BJ (cell line): ENCODE measurements at regions not wholly inside any gene's neighbourhood (a gene's known extent, or its start where the extent isn't known, plus 50 kb on each side); places are given as distances from the start of the nearest gene placed in this dataset.

Experiments used
- CTCF ChIA-PET: fragments of 350-600 bp; formaldehyde crosslinking; extraction: SDS; loops from one replicate; lab custom pipeline; 2021; ENCODE audit warnings: antibody characterized with exemption, inconsistent platforms; lab: Yijun Ruan, JAX
- POLR2A ChIA-PET: fragments of 300-600 bp; sonication (Branson Sonifier 250); formaldehyde crosslinking; extraction: SDS; loops from one replicate; lab custom pipeline; 2021; ENCODE audit warnings: antibody characterized with exemption; lab: Charles Lee
- DNase-seq: peaks from one replicate; pipeline ENCODE4 v3.0.0-alpha.2; 2011; ENCODE audit warnings: low read depth
- H3K27me3 ChIP-seq: 2 replicates; pipeline ENCODE4 v1.6.0; 2011; ENCODE audit warnings: low read length; ENCODE audit not compliant: control insufficient read depth, insufficient read depth
- H3K36me3 ChIP-seq: 2 replicates; pipeline ENCODE4 v1.5.1; 2011; ENCODE audit warnings: low read length; ENCODE audit not compliant: control insufficient read depth, insufficient read depth
- H3K4me3 ChIP-seq: 2 replicates; pipeline ENCODE4 v1.5.1; 2011; ENCODE audit warnings: low read depth, mild to moderate bottlenecking, control low read depth, low read length
- CTCF ChIP-seq: IDR thresholded peaks from 2 replicates; pipeline ENCODE4 v1.5.1; 2011; ENCODE audit warnings: low read depth, mild to moderate bottlenecking, control low read depth, inconsistent platforms, low read length, moderate library complexity; ENCODE audit not compliant: insufficient read depth

- no peak for TF ChIP-seq CTCF
- ChIA-PET POLR2A (no interaction called here), CTCF (interaction anchor here (1.0 to 9.5 kb wide), 3 partner anchors 61 to 139 kb away, joined by 3 to 189 read pairs (median 3); no protein-coding TSS in a partner anchor)
- DNase-seq, result no peak
- H3K4me3 ChIP-seq, result no peak overlapping the region
- peaks cover 7% of the 10 kb centered on the region for H3K27me3 ChIP-seq
- no peaks in the 10 kb centered on the region for H3K36me3 ChIP-seq
These were observed 55.8 kb upstream of the THY1 start for GRCh38 chr11:119478711-119479285.

GRCh38 chr11:119476666-119477331 lies 53.8 kb upstream of the THY1 start:
- no peak for DNase-seq
- POLR2A ChIA-PET, result no interaction called here
- CTCF ChIA-PET, result interaction anchor here (0.7 to 9.5 kb wide), 10 partner anchors 15 to 635 kb away, joined by 3 to 189 read pairs (median 6); partner anchors contain the start of gene NECTIN1
- TF ChIP-seq CTCF, result no peak
- Histone ChIP-seq H3K4me3 (no peak overlapping the region), H3K36me3 (no peaks in the 10 kb centered on the region), H3K27me3 (peaks cover 2% of the 10 kb centered on the region)

GRCh38 chr11:119476038-119476437 lies 53.1 kb upstream of the THY1 start:
- POLR2A ChIA-PET, result no interaction called here
- Histone ChIP-seq H3K27me3 (peaks cover 2% of the 10 kb centered on the region), H3K4me3 (no peak overlapping the region), H3K36me3 (no peaks in the 10 kb centered on the region)
- TF ChIP-seq CTCF, result no peak
- DNase-seq, result no peak
- CTCF ChIA-PET, result interaction anchor here (0.7 to 9.5 kb wide), 14 partner anchors 57 to 636 kb away, joined by 3 to 189 read pairs (median 8); partner anchors contain the start of gene NECTIN1

GRCh38 chr11:119474682-119475596 lies 52.0 kb upstream of the THY1 start:
- TF ChIP-seq CTCF, result peak; percentile 93
- no peak overlapping the region for H3K4me3 ChIP-seq
- CTCF ChIA-PET, result interaction anchor here (0.7 to 9.5 kb wide), 46 partner anchors 9 to 254 kb away, joined by 3 to 189 read pairs (median 6); partner anchors contain the start of genes C1QTNF5, NECTIN1, RNF26 and THY1
- no peaks in the 10 kb centered on the region for H3K36me3 ChIP-seq
- peaks cover 2% of the 10 kb centered on the region for H3K27me3 ChIP-seq
- peak; percentile 56 for DNase-seq
- POLR2A ChIA-PET, result interaction anchor here (1.0 kb wide), 1 partner anchor 137 kb away, joined by 5 read pairs; no protein-coding TSS in a partner anchor
